ENCODE measurements at regions not wholly inside any gene's neighbourhood (a gene's known extent, or its start where the extent isn't known, plus 50 kb on each side); places are given as distances from the start of the nearest gene placed in this dataset.

DNA sequence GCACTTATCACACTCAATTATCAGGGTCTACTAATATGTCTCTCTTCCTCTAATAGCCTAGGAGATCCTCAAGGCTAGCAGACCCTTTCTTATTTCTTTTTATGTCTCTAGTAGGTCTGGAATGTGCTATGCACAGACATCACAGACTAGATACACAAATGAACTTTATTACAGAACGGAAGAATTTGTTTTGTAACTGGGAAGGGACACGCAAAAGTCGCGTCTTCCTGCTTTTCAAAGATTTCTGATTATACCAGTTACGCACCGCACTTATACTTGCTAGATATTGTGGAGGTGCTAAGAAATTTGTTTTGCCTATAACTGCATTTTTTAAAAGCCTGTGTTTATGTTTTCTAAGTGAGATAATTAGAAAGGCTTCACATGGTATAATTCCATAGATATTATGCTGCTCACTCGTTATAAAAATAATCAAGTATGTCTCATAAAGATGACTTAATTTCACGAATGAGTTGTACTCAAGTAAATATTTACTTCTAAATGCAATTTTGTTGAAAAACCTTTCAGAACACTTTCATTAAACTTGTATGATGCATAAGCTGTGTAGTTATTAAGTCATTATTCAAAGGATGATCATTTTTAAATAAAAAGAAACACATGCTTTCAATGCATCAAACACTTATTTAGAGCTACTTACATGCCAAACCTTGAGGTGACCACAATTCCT is 662.6 kb downstream of the ACTL7B start:
- DNase-seq (ENCODE audit: low read depth in 2 of 2), result no peak

DNA sequence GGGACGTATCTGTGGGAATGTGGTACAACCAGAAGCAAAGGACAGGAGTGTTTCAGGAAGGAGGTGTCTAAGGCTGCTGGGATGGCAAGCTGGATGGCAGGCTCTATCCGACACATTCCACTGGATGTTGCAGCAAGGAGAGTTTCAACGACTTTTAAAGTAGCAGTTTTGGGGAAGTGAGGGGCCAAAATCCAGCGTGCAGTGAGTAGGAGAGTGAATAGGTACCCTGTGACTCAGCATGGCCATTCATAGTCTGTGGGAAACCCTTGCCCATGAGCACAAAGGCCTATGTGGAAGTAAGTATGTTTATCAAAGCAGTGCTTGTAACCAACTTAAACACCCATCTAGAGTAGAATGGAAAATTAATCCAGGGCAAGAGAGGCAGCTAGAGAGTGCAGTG is 664.7 kb downstream of the ACTL7B start:
- DNase-seq (ENCODE audit: low read depth in 2 of 2), result no peak

DNA sequence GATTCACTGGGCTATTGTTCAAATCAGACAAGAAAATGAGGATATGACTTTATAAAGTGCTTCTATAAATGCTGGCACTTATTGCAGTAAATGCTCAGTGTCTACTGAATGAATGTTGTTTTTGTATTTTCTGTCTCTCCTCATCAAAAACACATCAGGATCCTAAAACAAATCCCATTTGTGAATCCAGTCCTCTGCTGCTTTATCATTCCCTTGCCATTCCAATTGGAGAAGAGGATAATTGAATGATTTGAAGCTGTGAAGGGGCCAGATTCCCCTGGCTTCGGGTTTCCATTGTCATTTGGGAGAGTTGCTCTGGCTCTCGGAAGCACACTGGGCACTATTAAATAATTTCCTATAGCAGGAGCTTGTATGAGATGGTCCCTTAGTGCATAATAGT is 666.8 kb downstream of the ACTL7B start:
- no peak for DNase-seq (ENCODE audit: low read depth in 2 of 2)

DNA sequence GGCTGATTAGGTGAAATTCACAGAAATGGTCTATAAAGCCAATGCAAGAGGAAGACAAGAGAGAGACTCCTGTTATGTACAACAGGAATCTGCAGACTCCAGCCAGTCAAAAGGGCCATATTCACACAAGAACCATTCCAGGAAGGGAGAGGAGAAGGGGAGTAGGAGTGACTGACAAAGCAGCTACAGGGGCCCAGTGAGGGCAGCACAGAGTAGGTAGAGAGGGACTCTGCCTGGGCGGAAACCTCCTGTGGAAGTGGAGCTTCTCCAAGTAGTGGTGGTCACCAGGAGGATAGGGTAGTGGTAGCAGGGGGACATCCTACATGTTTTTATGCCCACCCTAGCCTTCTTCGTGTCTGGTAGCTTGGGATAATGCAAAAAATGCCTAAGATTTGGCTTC is 667.3 kb downstream of the ACTL7B start:
- no peak for DNase-seq (ENCODE audit: low read depth in 2 of 2)

DNA sequence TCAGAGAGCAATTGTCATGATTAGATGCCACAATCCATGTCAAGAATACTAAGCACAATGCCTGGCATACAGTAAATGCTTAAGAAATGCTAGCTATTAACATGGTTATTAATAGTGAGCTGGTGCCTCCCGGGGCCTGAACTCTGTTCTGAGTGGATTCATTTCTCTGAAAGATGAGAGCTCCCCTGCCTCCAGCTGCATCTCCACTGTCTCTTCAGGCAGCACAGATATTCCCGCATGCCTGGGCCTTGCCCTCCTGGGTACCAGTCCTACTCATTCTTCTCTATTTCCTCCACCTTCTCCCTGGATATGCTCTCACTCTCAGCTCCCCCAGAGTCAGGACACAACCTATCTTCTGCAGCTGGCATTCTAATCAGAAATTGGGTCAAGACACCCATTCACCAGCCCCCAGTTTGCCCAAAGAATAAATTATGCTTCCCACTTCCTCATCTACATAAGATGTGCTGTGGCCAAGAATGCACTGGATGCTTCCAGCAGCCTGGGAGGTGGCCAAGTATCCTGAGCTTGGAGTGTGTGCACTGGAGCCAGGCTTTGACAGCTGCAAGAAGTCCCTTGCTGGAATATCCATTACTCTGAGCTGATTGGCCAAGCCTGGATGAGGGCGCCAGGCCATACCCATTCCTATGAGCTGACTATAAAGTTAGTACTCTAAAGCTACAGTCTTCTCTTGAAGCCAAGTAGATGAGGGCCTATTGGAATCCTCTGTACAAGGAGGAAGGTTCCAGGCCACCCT is 669.0 kb downstream of the ACTL7B start:
- no peak for DNase-seq (ENCODE audit: low read depth in 2 of 2)

DNA sequence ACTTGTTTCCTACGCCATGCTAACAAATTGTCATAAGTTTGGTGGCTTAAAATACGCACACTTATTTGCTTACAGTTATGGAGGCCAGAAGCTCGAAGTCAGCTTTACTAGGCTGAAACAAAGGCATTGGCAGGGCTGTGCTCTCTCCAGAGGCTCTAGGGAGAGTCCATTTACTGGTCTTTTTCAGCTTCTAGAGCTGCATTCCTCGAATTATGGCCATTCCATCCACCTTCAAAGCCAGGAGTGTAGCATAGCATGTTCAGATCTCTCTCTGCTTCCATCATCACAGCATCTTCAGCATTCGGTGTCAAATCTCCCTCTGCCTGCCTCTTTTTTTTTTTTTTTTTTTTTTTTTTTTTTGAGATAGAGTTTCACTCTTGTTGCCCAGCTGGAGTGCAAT is 670.2 kb downstream of the ACTL7B start:
- DNase-seq (ENCODE audit: low read depth in 2 of 2), result no peak

DNA sequence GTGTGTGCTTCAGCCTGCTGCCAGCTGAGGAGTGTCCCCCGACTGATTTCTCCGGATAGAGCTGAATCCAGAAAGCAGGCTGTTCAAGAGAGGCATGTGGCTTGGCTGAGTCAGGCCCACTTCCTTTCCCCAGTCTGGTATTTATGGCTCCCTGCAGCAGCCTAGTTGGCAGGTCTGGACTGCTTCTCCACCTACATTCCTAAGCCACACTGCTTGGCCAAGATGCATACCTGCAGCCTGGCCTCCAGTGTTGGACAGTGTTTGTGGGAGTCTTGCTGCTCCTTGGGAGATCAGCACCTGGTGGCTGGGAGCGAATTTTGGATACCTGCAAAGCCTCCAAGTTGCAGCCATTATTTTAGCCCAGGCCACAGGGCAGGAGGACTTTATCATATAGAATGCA is 670.8 kb downstream of the ACTL7B start:
- DNase-seq (ENCODE audit: low read depth in 2 of 2), result no peak

DNA sequence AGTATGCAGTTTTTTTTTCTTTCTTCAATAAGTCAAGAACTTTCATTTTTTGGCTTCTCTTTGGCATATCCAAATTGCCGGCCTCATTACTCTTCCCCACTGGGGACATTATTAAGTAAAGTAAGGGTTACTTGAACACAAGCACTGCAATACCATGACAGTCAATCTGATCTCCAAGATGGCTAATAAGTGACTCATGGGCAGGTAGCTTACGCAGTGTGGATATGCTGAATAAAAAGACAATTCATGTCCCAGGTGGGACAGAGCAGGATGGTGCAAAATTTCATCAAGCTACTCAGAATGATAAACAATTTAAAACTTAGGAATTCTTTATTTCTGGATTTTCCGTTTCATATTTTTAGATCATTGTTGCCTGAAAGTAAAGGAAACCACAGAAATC is 671.8 kb downstream of the ACTL7B start:
- DNase-seq (ENCODE audit: low read depth in 2 of 2), result no peak

DNA sequence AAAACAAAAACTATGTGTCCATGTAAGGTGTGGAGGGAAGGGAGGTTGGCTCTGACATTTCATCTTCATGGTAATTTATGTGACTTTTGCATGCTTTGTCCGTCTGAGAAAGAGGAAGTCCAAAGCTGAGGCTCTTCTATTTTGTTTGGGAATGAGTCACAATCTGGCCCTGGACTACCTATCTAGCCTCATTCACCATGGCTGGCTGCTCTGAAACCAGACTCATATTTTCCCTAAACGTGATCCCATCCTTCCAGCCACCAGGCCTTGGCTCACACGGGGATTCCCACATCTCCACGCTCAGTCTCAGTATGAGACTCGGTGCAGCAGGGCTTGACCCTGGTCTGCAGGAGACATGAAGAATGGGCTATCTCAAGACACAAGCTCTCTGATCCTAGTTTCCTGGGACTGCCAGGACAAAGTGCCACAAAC is 672.8 kb downstream of the ACTL7B start:
- DNase-seq (ENCODE audit: low read depth in 2 of 2), result no peak

DNA sequence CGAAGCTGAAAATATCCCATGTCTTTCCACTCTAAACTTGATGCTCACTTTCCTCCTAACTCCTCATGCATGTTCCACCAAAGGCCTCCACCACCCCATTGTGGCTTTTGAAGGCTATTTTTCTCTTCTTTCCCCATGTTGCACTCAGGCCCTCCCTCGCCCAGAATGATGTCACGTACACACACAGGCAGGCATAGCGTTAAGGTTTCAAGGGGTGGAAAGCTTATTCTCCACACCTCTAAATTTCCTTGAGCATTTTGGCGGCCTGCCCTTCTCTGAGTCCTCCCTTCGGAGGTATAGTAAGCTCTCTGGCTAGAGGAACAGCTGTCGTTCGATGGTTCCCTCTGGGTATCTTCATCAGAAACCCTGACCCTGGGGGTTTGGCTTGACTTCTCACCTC is 673.5 kb downstream of the ACTL7B start:
- no peak for DNase-seq (ENCODE audit: low read depth in 2 of 2)

DNA sequence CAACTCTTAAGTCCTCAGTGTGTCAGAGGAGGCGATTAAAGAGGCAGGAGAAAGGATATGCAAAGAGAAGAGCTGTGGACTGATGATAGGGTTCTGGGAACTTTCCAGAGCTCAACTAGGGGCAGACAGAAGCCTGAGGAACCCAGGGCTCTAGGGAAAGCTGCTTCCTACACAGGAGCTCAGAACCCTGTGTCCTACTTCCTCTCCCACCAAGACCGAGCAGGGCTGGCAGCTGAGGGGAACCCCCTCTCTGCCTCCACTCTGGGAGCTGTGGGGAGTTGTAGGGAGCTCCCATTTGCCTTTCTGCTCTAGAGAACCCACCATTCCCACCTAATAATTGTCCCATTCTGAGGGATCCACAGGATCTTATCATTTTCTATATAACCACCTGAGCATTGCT is 674.3 kb downstream of the ACTL7B start:
- no peak for DNase-seq (ENCODE audit: low read depth in 2 of 2)

DNA sequence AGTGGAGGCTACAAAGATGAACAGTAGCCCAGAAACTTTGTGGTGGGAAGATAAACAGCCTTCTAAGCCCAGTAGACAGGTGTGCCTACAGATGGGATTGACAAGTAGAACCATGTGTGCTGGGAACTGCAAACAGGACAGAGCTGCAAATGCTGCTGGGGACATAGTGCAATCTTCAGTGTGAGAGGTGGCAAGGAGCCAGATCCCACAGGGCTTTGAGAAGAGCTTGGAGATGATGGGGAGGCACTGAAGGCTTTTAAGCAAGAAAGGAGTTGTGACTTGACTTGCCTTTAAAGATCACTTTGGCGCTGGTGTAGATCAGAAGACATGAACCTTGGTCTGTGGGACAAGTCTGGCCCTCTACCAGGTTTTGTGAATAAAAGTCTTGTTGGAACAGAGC is 675.2 kb downstream of the ACTL7B start:
- no peak for DNase-seq (ENCODE audit: low read depth in 2 of 2)

DNA sequence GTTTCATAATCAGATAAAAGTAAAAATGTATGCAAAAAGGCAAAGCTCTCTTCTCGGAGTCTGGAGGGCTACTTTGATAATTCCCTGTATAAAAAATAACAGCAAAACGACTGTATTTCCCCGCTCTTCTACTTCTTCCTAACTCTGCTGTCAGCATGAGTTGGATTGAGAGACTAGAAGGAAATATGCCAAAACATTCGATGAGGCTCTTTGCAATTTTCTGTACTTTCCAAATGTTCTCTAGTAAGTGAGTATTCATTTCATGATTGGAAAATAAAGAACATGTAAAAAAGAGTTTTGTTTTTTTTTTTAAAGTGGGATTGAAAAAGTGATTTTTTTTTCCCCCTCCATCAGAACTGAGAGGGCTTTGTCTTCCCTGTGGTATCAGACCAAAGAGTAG is 677.5 kb downstream of the ACTL7B start:
- no peak for DNase-seq (ENCODE audit: low read depth in 2 of 2)

DNA sequence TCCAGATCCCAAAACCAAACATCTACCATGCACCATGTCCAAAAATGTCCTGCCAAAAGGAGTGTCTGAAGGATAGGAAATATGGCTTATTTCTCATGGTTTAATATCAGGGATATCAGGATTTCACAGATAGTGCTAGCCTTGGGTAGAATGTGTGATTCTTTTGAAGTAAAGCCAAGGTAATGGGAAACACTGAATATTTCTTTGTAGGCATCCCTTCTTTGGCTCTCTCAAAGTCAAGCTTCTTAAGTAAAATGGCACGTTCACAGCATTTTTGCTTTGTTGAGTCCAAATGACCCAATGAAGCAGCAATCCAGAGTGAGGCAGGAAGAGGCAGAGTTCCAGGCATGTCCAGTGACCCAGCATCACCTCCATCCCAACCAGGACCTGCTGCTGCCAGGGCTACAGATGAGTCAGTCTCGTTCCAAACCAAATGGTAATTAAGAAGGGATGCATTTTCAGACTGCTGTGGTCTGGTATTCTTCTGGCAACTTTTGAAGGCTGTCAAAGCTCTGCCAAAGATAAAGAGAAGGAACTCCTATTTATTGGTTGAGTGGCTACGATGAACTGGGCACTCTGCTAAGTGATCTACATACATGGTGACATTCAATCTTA is 678.8 kb upstream of the KLF4 start:
- DNase-seq (ENCODE audit: low read depth in 2 of 2), result no peak

DNA sequence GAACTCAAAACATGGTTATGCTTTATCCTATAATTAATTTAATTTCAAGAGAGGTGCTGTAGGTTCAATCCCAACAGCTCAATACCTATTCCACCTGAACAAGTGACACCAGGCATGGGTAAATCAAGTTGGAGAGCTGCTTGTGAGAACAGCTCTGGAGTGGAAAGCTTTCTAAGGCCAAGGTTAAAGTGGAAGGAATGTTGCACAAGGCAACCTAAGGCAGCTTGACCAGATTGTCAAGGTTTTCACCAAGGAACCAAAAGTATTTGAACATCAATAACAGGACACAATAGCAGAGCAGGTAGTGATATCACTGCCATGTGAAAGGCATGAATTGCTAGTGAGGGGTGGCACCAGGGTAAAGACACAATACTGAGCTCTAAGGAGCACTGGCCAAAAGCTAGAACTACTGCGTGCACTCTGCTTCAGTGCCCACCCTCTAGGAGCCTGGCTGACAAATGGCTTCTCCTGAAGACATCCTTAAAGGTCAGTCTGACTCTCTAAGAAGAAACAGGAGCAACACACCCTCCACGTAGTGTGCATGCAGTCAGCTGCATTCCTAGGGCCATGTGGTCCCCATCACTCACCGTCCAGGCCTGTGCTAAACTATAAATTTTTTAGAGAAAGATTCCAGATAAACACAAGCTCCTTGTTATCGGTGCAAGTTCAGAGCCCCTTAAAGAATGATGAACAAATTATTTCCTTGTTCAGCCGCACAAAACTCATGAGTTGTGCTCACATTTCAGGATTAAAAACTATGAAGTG is 677.7 kb upstream of the KLF4 start:
- no peak for DNase-seq (ENCODE audit: low read depth in 2 of 2)

DNA sequence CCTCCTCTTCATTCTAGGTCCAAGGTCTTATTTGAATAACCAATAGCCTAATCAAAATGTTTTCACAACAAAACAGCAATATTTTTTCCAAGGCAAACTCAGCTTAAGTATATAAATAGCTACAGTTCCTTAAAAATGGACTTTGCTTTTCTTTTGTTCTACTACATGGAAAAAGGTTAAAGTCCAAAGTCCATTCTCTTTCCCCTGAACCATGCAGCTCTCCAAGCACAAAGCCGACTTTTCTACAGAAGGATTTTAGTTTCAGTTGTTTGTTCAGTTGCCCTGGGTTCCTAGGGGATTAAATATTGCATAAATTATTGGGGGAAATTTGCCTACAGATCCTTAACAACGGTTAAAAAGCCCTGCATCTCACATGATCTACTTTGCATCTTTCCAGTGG is 677.0 kb upstream of the KLF4 start:
- no peak for DNase-seq (ENCODE audit: low read depth in 2 of 2)

DNA sequence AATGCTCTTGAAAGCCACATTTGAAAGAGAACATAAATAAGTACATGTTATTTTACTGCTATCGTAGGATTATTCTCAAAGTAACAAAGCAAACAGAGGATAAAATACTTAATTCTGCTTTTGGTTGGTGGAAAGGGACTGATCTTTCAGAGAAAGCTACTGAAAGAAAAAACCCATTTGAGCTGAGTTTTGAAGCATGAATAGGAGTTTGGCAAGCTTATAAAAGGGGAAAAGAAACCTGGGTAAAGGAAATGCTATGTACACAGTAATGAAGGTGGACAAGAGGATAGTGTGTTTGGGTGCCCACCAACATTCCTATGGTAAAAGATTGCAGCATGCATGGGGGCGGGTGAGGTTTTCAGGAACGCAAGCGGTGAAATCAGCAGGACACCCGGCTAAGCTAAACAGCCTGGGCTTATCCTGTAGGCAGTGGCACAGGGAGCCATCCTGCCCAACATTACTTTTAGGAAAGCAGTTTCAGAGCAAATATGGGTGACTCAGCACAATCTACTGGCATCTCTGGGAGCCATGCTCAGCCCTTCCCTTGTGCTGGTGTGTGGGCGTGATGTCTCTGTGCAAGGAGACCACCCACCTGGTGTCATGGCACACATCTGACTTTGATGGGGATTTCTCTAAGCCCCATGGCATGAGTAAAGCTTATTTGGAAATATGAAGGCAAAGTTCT is 673.9 kb upstream of the KLF4 start:
- DNase-seq (ENCODE audit: low read depth in 2 of 2), result no peak

DNA sequence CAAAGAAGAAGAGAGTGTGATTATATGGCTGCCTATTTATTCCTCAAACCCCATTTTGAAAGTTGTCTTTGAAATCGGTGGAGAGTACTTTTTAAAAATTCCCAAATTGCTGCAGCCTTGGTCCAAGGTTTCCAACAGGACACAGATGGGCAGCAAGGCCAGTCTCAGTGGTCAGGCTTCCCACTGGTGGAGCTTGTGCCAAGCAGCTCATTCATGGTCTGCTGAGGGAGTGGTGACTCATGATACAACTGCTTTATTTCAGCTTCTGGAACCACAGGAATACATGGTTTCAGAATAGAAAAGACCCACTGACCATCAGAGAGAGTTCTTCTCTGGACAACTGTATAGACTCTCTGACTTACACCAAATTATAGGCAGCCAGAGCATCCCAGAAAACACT is 673.1 kb upstream of the KLF4 start:
- DNase-seq (ENCODE audit: low read depth in 2 of 2), result no peak

DNA sequence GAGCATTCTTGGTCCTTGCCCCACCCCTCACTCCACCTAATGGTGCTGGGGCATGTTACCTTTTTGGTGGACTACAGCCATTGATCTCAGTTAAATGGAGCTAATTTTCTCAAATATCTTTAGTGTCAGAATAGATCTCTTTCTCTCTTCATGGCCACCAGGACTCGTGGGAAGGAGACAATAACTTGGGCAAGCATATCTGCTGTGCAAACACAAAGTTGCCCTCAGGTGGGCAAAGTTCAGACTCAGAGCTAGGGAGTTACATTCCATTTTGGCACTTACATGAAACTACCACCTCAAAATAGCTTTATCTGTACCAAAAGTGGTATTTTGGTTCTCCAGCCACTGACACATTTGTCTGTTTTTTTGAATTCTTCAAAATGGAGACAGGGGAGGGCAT is 671.9 kb upstream of the KLF4 start:
- DNase-seq (ENCODE audit: low read depth in 2 of 2), result no peak

DNA sequence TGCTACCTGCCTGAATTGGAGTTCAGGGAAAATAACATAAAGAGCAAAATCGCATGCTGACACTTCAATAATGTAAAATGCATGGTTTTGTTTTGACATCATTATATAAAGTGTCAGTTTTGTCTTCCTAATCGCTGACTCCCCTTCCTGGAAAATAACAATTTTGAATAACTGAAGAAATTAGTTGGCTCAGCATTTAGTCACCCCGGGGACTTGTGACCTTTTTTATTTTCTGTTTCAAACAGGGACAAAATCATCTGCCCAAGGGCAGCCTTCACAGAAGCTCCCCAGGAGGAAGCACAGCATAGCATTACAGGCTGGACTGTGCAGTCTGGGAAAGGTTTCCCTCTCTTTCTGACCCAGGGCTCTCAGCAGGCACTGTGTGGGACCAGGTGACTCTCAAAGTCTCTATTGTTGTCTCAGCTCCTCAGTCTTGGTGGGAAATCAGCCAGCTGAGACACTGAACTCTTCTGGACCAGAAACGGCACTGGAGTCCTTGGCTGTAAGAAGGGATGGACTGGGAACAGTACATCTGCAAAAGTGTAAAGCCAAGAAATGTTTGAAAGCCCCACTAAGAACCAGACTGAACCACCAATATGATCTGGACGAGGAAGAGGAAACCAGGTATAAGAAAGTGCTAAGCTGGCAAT is 671.3 kb upstream of the KLF4 start:
- DNase-seq (ENCODE audit: low read depth in 2 of 2), result no peak

DNA sequence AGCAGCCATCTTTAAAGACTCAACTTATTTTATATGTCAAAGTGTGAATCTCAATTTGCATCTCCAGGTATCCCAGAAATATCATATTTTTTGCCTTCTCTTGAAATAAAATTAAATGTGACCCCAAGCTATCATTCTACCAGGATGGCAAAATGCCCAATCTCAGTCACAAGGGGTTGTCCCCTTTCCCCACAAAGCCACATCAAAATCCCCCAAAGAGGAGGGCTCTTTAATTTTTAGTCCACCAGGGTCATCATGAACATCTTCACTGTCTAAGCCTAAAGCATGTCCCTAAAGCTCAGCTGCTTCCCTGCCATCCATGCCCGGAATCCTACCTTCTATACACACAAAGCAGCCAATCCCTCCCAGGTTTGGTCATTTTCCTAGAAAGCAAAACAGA is 670.5 kb upstream of the KLF4 start:
- DNase-seq (ENCODE audit: low read depth in 2 of 2), result no peak

All from stimulated activated CD8-positive, alpha-beta memory T cell treated with anti-CD3 and anti-CD28 coated beads, Interleukin-7, amount 100 ng/mL, for 1 hour (primary cell).